ENCODE measurements at regions not wholly inside any gene's neighbourhood (a gene's known extent, or its start where the extent isn't known, plus 50 kb on each side); places are given as distances from the start of the nearest gene placed in this dataset.
"Not testable (repeated sequence)": the region's sequence is repeated elsewhere in the genome, so short reads cannot be mapped to it uniquely, and the experiment has no call there.

- intact Hi-C loops (cut with DNase I; ENCODE audit: low total_unique reads) = no loop called here
- TF ChIP-seq EP300 (IDR thresholded peaks at IDR 0.05) = no peak
- no peak for TF ChIP-seq POLR2AphosphoS5 (IDR thresholded peaks at IDR 0.05)
- no peak for TF ChIP-seq POLR2A (IDR thresholded peaks at IDR 0.05)
- no peak for TF ChIP-seq CTCF (IDR thresholded peaks at IDR 0.05)
- Histone ChIP-seq H3K4me3 (no peak overlapping the region), H3K9me3 (no peaks in the 10 kb centered on the region), H3K27me3 (no peaks in the 10 kb centered on the region), H3K36me3 (no peaks in the 10 kb centered on the region), H3K27ac (no peak overlapping the region), H3K4me1 (no peaks in the 10 kb centered on the region)
- 62 to 76% (median 72%) methylated on average over 2 of the region's 2 CpGs for WGBS, 5 donors
- no peak for DNase-seq
Measured at GRCh38 chr5:124614836-124615385, 131.5 kb downstream of the ZNF608 start.

GRCh38 chr5:124614105-124614504 lies 132.3 kb downstream of the ZNF608 start:
- no peak overlapping the region for H3K27ac ChIP-seq
- no peaks in the 10 kb centered on the region for H3K27me3 ChIP-seq
- intact Hi-C loops (cut with DNase I; ENCODE audit: low total_unique reads) = no loop called here
- DNase-seq = no peak
- no peak for TF ChIP-seq EP300 (IDR thresholded peaks at IDR 0.05)
- TF ChIP-seq POLR2A (IDR thresholded peaks at IDR 0.05) = no peak
- TF ChIP-seq CTCF (IDR thresholded peaks at IDR 0.05) = no peak
- no peak for TF ChIP-seq POLR2AphosphoS5 (IDR thresholded peaks at IDR 0.05)
- no peaks in the 10 kb centered on the region for H3K9me3 ChIP-seq
- no peak overlapping the region for H3K4me3 ChIP-seq
- no peaks in the 10 kb centered on the region for H3K4me1 ChIP-seq
- WGBS, 5 donors = 37 to 91% (median 51%) methylated on average over 1 of the region's 1 CpG
- H3K36me3 ChIP-seq = no peaks in the 10 kb centered on the region

GRCh38 chr5:124613273-124613953 lies 133.0 kb downstream of the ZNF608 start:
- Histone ChIP-seq H3K4me1 (no peaks in the 10 kb centered on the region), H3K9me3 (no peaks in the 10 kb centered on the region), H3K27me3 (no peaks in the 10 kb centered on the region), H3K27ac (no peak overlapping the region), H3K4me3 (no peak overlapping the region), H3K36me3 (no peaks in the 10 kb centered on the region)
- TF ChIP-seq POLR2A (IDR thresholded peaks at IDR 0.05) (no peak), CTCF (IDR thresholded peaks at IDR 0.05) (no peak), POLR2AphosphoS5 (IDR thresholded peaks at IDR 0.05) (no peak), EP300 (IDR thresholded peaks at IDR 0.05) (no peak)
- intact Hi-C loops (cut with DNase I; ENCODE audit: low total_unique reads) = no loop called here
- 85 to 94% (median 91%) methylated on average over 3 of the region's 3 CpGs for WGBS, 5 donors
- no peak for DNase-seq

GRCh38 chr5:124612023-124612422 lies 134.4 kb downstream of the ZNF608 start:
- no peak overlapping the region for H3K27ac ChIP-seq
- DNase-seq = no peak
- H3K4me3 ChIP-seq = no peak overlapping the region
- 78 to 92% (median 86%) methylated on average over 7 of the region's 7 CpGs for WGBS, 5 donors
- no peaks in the 10 kb centered on the region for H3K4me1 ChIP-seq
- no peaks in the 10 kb centered on the region for H3K27me3 ChIP-seq
- TF ChIP-seq POLR2AphosphoS5 (IDR thresholded peaks at IDR 0.05) = no peak
- no peak for TF ChIP-seq CTCF (IDR thresholded peaks at IDR 0.05)
- TF ChIP-seq POLR2A (IDR thresholded peaks at IDR 0.05) = no peak
- TF ChIP-seq EP300 (IDR thresholded peaks at IDR 0.05) = no peak
- H3K36me3 ChIP-seq = no peaks in the 10 kb centered on the region
- no peaks in the 10 kb centered on the region for H3K9me3 ChIP-seq
- intact Hi-C loops (cut with DNase I; ENCODE audit: low total_unique reads) = no loop called here

- intact Hi-C loops (cut with DNase I; ENCODE audit: low total_unique reads); H3K27me3 ChIP-seq; H3K36me3 ChIP-seq; H3K4me3 ChIP-seq; H3K27ac ChIP-seq; H3K4me1 ChIP-seq; DNase-seq; H3K9me3 ChIP-seq: not testable (repeated sequence)
- whole genome bisulfite sequencing, 5 donors = 100% methylated on average over 1 of the region's 1 CpG
Measured at GRCh38 chr5:124611262-124611661, 135.2 kb downstream of the ZNF608 start.

- intact Hi-C loops (cut with DNase I; ENCODE audit: low total_unique reads); H3K27ac ChIP-seq; H3K4me3 ChIP-seq; H3K36me3 ChIP-seq; H3K9me3 ChIP-seq; H3K27me3 ChIP-seq; DNase-seq: not testable (repeated sequence)
- 24 to 48% (median 35%) methylated on average over 1 of the region's 1 CpG for WGBS, 5 donors
- H3K4me1 ChIP-seq = peaks cover 0 to 12% (median 0%) of the 10 kb centered on the region in 4 donors
Measured at GRCh38 chr5:124609685-124610084, 136.8 kb downstream of the ZNF608 start.

Measured in stomach (tissue), 8 donors.